Fibroblast of gingiva (primary cell): ENCODE measurements at regions not wholly inside any gene's neighbourhood (a gene's known extent, or its start where the extent isn't known, plus 50 kb on each side); places are given as distances from the start of the nearest gene placed in this dataset.

Experiments used
- DNase-seq: peaks from one replicate; pipeline ENCODE4 v3.0.0-alpha.2; 2011; ENCODE audit warnings: low read depth

DNA sequence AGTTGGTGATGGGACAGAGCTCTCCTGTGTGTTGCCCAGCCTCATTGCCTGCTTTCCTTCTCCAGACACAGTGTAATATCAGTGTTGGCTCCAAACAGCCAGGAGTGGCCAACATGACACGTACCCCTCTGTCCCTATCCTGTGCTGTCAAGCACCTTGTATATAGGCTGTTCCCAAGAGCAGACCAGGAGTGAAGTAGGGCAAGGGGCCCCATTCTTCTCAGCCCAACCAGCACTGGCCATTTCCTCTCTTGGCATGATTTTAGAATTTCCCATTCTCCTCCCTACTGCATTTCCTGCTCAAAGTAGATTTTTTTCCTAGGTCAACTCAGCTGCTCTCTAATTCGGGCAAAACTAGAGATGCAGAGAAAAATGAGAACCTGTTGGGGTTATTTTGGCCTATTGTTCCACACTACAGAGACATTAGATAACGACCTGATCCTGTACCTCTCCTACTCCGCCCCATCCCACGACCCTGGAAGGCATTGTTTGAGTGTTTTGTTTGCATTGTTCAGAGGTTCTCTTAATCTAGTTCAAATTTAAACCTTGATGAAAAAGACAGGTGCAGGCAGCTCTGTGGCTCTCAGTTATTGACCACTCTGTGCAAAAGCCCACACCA, 95.6 kb downstream of the RASSF10 start:
- DNase-seq, result no peak

- DNase-seq, result no peak
Observed at GRCh38 chr11:13105237-13105844, 96.2 kb downstream of the RASSF10 start.

DNA sequence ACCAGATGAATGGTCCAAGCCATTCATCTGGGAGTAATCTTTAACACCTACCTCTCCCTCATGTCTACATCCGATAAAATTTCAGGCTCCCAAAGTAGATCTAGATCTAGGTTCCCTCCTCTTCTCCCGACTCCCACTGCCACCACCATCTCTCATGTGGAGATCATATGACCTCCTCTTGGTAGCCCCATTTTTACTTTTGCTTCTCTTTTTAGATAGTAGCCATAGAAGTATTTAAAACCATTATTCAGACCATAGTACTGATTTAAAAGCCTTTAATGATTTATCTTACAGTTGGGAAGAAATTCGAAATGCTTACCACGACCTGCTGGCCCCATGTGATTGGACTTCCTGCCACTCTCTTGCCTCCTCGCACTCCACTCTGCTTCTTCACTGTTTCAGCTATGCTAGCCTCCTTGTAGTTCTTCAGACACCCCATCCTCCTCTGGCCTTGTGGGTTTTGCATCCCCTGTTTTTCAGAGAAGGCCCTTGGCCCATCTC, 98.5 kb downstream of the RASSF10 start:
- no peak for DNase-seq

GRCh38 chr11:13108416-13108815, 99.3 kb downstream of the RASSF10 start:
- no peak for DNase-seq

GRCh38 chr11:13109616-13110015, 100.5 kb downstream of the RASSF10 start:
- no peak for DNase-seq

DNA sequence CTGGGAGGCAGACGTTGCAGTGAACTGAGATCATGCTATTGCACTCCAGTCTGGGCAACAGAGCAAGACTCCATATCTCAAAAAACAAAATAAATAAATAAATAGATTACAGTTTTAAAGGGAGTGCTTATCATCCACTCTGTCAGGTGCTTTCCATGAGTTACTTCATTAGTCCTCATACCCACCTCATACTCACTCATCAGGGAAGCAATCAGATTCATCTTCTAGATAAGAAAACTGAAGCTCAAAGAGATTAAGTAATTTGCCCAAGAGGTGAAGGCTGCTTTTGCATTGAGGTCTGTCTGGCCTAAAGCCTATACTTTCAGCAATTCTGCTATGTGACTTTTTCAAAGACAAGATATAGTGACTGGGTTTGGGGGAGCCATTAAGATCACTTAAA, 101.0 kb downstream of the RASSF10 start:
- no peak for DNase-seq

- DNase-seq, result no peak
Observed at GRCh38 chr11:13110929-13111812, 102.1 kb downstream of the RASSF10 start.

- DNase-seq, result no peak
Observed at GRCh38 chr11:13111813-13112130, 102.7 kb downstream of the RASSF10 start.

- no peak for DNase-seq
Observed at GRCh38 chr11:13114566-13115379, 105.7 kb downstream of the RASSF10 start.

DNA sequence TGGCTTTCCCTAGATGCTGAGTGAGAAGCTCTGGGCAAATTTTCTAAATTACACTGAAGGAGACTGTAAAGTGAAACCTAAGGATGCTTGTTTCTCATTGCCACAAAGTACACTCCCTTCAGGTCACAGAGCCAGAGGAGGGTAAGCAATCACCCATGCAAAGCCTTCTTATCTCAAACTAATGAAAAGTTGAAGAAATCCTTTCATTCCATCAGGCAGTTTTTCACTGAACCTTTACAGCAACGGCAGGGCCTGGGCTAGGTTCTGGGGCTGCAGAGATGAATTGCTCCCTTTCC, 106.2 kb downstream of the RASSF10 start:
- DNase-seq, result no peak

GRCh38 chr11:13116491-13116890, 107.4 kb downstream of the RASSF10 start:
- no peak for DNase-seq

- DNase-seq, result no peak
Observed at GRCh38 chr11:13117344-13117743, 108.2 kb downstream of the RASSF10 start.

GRCh38 chr11:13118194-13118593, 109.1 kb downstream of the RASSF10 start:
- peak; percentile 65 for DNase-seq

GRCh38 chr11:13118650-13119049, 109.5 kb downstream of the RASSF10 start:
- DNase-seq, result no peak

- no peak for DNase-seq
Observed at GRCh38 chr11:13119361-13119760, 110.2 kb downstream of the RASSF10 start.

DNA sequence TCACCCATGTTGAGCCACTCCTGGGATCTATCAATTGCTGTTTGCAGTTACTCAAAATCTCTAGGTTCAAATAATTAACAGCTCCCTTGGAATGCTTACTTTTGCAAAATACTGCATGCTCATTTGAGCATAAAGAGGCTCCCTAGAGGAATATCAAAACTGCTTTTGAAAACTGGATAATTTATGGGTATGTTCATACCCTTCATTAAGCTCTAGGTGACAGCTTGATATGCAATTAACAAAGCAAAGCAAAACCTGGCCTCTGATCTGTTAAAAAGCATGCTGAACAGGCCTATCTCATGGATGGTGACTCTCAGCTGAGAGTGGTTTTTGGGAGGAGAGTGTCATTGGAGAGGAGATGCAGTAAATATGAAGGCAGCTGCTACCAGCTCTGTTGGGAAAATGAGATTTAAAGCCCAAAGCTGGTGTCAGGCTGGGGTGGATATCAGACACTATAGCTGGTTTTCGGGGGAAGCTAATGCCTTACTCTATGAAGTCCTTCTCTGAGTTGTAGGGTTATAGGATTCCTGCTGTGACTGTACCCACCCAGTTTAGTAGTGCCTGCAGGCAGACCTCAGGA, 110.9 kb downstream of the RASSF10 start:
- DNase-seq, result no peak

DNA sequence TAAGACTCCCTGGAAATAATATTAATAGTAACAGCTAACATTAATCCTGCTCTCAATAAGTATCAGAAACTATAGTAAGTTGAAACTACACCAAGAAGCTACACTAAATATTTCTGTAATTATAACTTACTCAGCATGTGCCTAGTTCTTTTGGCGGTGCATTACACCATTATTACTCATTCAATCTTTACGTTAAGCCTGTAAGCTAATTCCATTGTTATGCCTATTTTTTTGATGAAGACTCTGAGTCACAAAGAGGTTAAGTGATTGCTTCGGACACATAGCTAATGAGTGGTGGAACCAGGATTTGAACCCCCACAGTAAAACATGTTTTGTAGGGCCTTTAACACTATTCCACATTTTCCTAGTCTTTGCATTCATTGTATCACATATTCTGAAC, 111.6 kb downstream of the RASSF10 start:
- DNase-seq, result peak; percentile 40

GRCh38 chr11:13126430-13126829, 117.3 kb downstream of the RASSF10 start:
- DNase-seq, result peak; percentile 93

DNA sequence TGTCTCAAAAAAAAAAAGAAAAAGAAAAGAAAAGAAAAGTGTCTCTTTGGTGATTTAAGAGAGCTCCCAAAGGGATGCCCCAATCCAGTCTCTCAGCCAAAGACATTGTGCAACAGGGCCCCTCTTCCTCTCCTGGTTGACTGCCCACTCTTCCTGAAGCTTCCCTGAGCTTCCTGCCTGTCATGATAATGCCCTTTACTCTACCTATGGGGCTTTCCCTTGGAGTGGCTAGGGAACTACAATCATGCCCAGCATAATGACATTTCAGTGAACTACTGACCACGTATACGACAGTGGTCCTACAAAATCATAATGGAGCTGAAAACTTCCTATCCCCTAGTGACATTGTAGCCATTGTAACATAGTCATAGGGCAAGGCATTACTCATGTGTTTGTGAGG, 118.0 kb downstream of the RASSF10 start:
- DNase-seq, result no peak

DNA sequence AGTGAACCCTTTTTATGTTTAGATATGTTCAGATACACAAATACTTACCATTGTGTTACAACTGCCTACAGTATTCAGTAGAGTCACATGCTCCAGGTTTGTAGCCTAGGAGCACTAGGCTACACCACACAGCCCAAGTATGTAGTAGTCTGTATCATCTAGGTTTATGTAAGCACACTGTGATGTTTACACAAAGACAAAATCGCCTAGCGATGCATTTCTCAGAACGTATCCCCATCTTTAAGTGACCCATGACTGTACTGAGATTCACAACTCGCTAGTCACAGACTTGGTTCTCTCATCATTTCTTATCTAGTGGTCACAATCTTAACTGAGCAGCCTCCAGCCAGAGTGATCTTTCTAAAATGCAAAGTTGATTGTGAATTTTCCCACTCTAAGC, 119.2 kb downstream of the RASSF10 start:
- DNase-seq, result no peak

GRCh38 chr11:13134066-13134465, 125.0 kb downstream of the RASSF10 start:
- no peak for DNase-seq

DNA sequence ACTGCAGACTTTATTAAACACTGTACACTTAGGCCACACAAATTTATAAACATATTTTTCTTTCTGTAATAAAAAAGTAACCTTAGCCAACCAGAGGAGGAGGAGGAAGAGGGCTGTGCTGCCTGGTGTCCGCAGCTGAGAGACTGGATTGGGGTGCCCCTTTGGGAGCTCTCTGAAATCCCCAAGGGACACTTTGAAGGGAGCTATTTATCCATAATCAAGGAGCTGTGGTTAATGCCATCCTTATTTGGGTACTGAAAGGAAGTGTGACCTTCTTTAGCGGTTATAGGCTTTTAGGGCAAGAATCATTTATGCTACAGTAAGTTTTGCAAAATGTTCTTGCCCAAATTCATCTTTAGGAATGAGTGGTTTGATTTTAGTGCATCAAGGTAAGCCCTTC, 125.8 kb downstream of the RASSF10 start:
- DNase-seq, result no peak
